HG03139 (cell line): ENCODE measurements at regions not wholly inside any gene's neighbourhood (a gene's known extent, or its start where the extent isn't known, plus 50 kb on each side); places are given as distances from the start of the nearest gene placed in this dataset.

ENCODE experiments used
- ATAC-seq: cut with Tn5 transposase; IDR thresholded peaks from one replicate; pipeline ENCODE4 v1.9.1; 2021; ENCODE audit not compliant: unreplicated experiment

- ATAC-seq = no peak
These were observed 1110.2 kb downstream of the GALC start for GRCh38 chr14:86882818-86883217.

- no peak for ATAC-seq
These were observed 1127.0 kb downstream of the GALC start for GRCh38 chr14:86865934-86866333.

- ATAC-seq = no peak
These were observed 1134.4 kb downstream of the GALC start for GRCh38 chr14:86858591-86858990.

- ATAC-seq = no peak
These were observed 1135.0 kb downstream of the GALC start for GRCh38 chr14:86858031-86858430.

- ATAC-seq = no peak
These were observed 1140.5 kb downstream of the GALC start for GRCh38 chr14:86852530-86852929.

GRCh38 chr14:86847140-86847539, 1145.8 kb downstream of the GALC start:
- no peak for ATAC-seq

- ATAC-seq = no peak
These were observed 1154.6 kb downstream of the GALC start for GRCh38 chr14:86838363-86838762.

- no peak for ATAC-seq
These were observed 1166.3 kb downstream of the GALC start for GRCh38 chr14:86826661-86827060.

GRCh38 chr14:86824167-86824566, 1168.8 kb downstream of the GALC start:
- no peak for ATAC-seq

- no peak for ATAC-seq
These were observed 1169.4 kb downstream of the GALC start for GRCh38 chr14:86823581-86823980.

GRCh38 chr14:86815341-86815740, 1177.6 kb downstream of the GALC start:
- ATAC-seq = no peak

- ATAC-seq = no peak
These were observed 1190.3 kb downstream of the GALC start for GRCh38 chr14:86802726-86803125.

GRCh38 chr14:86799244-86799647, 1193.7 kb downstream of the GALC start:
- no peak for ATAC-seq

- ATAC-seq = no peak
These were observed 1194.7 kb downstream of the GALC start for GRCh38 chr14:86798330-86798729.

- no peak for ATAC-seq
These were observed 1196.0 kb downstream of the GALC start for GRCh38 chr14:86797075-86797351.

GRCh38 chr14:86796221-86797074, 1196.5 kb downstream of the GALC start:
- no peak for ATAC-seq

- ATAC-seq = no peak
These were observed 1198.3 kb downstream of the GALC start for GRCh38 chr14:86794689-86795088.

GRCh38 chr14:86790408-86791364, 1202.3 kb downstream of the GALC start:
- no peak for ATAC-seq

GRCh38 chr14:86788224-86788623, 1204.8 kb downstream of the GALC start:
- no peak for ATAC-seq

GRCh38 chr14:86787717-86788116, 1205.3 kb downstream of the GALC start:
- ATAC-seq = no peak

GRCh38 chr14:86782092-86782580, 1210.8 kb downstream of the GALC start:
- no peak for ATAC-seq
